C1 segment of cervical spinal cord (tissue), 14 donors: ENCODE measurements at regions not wholly inside any gene's neighbourhood (a gene's known extent, or its start where the extent isn't known, plus 50 kb on each side); places are given as distances from the start of the nearest gene placed in this dataset.
A peak's percentile ranks its signal among the peaks of the same experiment; 100 is the strongest.

ENCODE experiments used
- DNase-seq, 14 donors: peaks; one replicate each; lab custom pipeline; 2025; lab: John Stamatoyannopoulos, UW

GRCh38 chr22:48899523-48900326 is 927.9 kb downstream of the BRD1 start:
- DNase-seq, result no peak

DNA sequence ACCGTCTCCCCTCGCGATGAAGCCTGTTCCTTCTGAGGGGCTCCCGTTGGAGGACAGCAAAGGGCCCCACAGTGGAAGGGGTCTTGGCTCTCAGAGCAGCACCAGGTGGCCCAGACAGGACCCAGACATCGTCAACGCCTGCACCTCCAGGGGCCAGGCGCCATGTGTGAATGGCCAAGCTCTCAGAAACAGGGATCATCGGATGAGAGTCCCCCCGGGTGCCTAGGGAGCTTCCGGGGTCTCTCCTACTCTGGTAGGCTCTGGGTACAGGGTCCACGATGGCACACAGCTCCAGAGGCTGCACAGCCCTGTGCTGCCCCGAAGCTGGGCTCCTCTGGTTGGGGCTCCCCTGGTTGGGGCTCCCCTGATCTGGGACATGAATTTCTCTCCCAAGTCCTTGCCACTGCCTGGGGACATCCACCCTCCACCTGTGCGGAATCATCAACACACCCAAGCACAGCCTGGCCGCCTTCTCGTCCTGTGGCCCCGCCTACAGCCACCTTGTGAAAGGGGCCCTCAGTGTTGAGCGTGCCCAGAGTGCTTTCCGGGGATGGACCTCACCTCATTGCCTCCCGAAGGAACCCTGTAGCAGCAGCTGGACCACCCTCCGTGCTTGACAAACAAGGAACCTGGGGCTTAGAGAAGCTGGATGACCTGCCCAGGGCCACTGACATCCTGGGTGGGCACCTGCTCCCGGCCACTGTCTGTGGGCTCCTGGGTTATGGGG is 929.0 kb downstream of the BRD1 start:
- no peak for DNase-seq

DNA sequence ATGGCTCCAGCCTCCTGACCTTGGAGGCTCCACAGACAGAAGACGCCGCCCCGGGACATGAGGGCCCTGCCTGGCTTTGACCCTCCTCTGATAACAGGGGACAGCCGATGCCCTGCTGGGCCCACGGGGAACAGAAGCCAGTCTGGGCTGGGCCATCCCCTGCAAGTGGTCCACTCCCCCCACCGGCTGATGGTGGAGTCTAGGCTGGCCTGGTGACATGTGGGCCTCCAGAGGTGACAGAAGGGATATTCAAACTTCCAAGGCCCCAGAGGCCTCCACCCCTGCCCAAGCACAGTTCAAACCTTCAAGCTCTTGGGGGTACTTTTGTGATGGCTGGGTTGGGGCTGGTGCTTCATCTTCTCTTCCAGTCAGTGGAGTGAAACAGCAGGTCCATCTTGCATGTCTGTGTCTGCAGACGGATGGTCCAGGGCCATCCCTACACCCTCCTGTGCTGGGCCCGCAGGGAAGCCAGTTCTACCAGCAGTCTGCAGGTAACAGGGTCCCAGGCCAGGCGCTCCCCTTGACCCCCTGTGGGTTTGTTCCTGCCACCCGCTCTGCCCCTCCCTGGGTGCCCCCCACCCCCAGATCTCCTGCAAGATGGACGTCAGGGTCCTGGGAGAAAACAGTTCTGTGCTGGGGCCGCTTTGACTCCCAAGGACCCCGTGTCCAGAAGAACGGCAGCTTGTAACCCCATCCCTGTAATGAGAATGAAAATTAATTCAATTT is 929.9 kb downstream of the BRD1 start:
- no peak for DNase-seq

GRCh38 chr22:48896766-48897644 is 930.7 kb downstream of the BRD1 start:
- no peak for DNase-seq

GRCh38 chr22:48895831-48896765 is 931.6 kb downstream of the BRD1 start:
- DNase-seq, result no peak

DNA sequence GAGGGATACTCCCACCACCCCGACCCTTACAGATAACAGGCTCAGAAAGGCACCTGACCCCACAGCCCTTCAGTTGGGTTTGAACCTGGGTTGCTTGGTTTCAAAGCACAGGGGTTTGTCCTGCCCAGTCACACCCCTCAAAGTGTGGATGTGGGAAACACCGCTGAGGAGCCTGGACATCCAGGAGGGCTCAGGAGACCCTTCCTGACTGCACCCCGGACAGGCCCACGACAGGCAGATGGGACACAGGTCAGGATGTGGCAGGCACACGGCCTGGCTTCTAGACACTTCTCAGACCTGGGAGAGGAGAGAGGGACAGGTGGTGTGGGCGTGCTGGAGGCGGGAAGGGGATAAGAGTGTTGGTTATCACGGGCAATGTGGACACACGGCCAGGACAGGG is 932.3 kb downstream of the BRD1 start:
- DNase-seq, result no peak

- DNase-seq, result no peak
These were observed 932.8 kb downstream of the BRD1 start for GRCh38 chr22:48894804-48895250.

DNA sequence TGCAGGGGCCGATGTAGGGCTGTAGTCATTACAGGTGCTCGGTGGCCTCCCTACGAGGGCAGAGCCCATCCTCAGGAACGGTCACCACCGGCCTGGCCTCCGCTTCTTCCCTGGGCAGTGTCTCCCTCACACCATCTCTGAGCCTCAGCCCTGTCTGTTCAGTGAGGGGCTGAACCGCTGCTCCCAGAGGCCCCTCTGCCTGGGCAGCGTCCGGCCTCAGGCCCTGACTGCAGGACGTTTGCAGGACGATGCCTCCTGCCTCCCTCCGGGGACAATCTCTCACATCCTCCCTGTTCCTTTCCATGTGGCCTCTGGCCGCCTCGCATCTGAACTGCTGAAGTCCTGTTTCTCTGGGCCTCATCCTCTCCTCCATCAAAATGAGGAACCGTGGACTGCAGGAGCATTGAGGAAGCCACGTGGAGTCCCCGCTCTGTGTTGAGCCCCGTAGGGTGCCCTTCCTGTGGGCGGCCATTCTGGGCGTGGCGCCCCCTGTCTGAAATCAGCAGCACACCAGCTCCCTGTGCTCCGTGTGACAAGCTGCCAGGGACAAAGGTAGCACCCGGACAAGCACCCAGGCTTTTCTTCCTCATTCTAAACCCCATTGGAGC is 933.5 kb downstream of the BRD1 start:
- DNase-seq, result no peak

- DNase-seq, result no peak
These were observed 934.2 kb downstream of the BRD1 start for GRCh38 chr22:48893288-48894063.

GRCh38 chr22:48892578-48893287 is 934.9 kb downstream of the BRD1 start:
- DNase-seq, result peak in 6 of 14 donors; percentile 10 to 52 (median 26)

DNA sequence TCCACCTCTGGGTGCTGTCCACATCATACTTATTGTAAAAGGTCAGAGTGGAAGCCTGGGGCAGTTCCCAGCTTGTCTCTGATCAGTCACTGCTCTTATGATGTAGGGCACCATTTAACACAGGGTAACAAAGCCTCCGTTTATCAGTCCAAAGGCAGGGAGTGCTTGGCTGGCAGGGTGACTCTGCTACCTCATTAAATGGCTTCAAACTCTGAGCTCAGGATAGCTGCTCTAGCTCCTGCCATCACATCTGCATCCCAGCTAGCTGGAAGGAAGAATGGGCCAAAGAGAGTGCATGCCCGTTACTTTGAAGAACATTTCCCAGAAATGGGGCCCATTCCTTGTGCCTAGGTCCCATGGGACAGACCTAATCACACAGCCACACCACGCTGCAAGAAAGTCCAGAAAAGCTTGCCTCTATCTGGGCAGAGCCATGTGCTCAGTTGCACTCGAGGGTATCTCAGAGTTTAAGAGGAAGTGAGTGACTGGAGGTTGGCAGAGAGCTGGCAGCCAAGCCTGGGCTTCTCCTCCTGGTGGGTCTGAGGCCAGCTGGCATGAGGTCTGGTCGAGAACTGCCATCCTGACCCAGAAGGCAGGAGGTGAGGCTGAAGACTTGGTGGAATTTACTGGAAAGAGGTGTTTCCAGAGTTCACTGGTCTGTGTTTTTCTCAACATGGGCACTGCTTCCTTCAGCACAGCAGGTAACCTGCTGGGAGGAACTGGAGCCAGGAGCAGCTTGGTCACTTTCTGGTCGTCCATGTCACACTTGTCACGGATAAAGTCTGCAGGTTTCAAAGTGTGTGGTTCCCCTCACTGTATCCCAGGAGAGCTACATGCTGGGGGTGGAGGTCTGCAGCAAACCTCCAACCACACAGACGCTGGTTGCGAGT is 935.7 kb downstream of the BRD1 start:
- peak in 2 of 14 donors; percentile 20 to 52 for DNase-seq

DNA sequence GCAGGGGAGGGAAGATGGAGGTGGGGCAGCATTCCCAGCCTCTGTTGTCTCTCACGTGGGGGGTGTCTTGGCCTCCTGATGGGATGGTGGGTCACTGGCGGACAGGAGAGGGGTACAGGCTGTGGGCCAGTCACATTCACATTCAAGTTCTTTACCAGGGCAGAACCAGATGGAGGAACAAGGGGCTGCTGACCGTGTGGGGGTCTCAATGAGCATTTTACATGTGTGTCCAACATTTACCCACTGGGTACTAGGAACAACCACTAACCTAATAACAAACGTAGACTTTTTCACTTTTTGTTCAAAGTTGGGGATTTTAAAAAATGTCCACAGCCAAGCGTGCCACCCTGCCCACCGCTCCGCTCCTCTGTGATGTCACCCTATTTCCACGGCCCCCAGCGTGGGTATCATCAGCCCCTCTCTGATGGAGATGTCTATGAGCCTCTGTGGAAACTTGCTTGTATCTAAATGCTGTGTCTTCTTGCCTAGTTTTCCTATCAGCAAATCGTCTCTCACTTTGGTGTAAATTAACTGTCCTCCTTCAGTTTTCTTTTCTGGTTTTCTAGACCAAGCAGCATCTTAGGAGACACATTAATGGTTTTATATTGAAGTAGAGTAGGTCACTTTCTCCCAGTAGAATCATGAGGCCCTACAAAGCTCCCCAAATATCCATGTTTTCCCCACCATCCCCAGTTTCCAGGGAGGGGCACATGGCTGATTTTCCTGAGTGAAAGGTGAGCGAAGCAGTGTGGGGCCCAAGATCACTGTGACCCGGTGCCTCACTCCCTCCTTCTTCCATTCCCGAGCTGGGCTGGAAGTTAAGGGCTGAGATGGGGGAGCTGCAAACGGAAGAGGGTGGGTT is 936.7 kb downstream of the BRD1 start:
- DNase-seq, result no peak

GRCh38 chr22:48889887-48890692 is 937.6 kb downstream of the BRD1 start:
- no peak for DNase-seq

DNA sequence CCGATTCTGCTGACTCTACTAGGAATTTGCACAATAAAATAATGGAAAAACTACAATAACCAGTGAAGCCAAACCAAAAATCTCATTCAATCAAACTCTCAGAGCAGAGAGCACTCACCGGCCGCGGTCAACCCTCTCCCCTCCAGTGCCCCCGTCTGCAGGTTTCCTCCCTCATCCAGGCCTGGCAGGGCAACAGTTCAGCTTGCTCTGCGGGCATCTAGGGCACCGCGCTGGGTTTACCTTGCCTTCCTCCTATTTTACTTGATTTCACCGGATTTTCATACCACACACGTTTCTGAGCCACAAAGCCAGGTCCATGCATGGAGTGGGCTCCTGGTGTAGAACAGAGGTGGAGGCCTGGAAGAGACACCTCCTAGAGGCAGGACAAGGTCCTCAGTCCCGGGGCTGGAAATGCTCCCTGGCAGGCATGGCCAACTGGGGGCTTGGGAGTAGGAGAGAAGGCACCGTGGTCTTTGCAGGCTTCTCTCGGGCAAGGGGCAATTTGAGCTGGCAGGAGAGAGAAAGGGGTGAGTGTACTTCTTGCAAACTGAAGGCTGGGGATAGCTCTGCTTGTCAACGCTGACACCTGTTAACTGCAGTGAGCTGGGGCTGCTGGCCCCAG is 938.4 kb downstream of the BRD1 start:
- no peak for DNase-seq
